IMR-90 (cell line): ENCODE measurements at regions not wholly inside any gene's neighbourhood (a gene's known extent, or its start where the extent isn't known, plus 50 kb on each side); places are given as distances from the start of the nearest gene placed in this dataset.

ENCODE experiments used
- ATAC-seq: fragments of 200-7000 bp; cut with Tn5 transposase; 2 replicates; pipeline ENCODE4 v1.9.1; 2020; ENCODE audit warnings: low read depth, mild to moderate bottlenecking, moderate library complexity
- BruUV-seq: library from RNA; stranded (reverse); fragments of 400-500 nt; replicated peaks from 2 replicates; lab custom pipeline; 2021; lab: Mats Ljungman, UMichigan
- CTCF ChIA-PET: fragments of 300-600 bp; formaldehyde crosslinking; extraction: SDS; loops from one replicate; lab custom pipeline; 2021; ENCODE audit warnings: antibody characterized with exemption; lab: Yijun Ruan, JAX
- POLR2A ChIA-PET: fragments of 300-600 bp; sonication (Branson Sonifier 250); formaldehyde crosslinking; loops from one replicate; lab custom pipeline; 2022; ENCODE audit warnings: antibody characterized with exemption; ENCODE audit not compliant: unreplicated experiment; lab: Charles Lee
- DNase-seq: peaks from one replicate; pipeline ENCODE4 v3.0.0; 2013
- H2AFZ ChIP-seq: replicated peaks from 2 replicates; pipeline ENCODE3; 2013; ENCODE audit warnings: low read length, mild to moderate bottlenecking; ENCODE audit not compliant: poor library complexity
- H2AK5ac ChIP-seq: 2 replicates; pipeline ENCODE4 v1.6.1; 2013; ENCODE audit warnings: low read depth, low read length, inconsistent platforms
- H2AK9ac ChIP-seq: replicated peaks from 2 replicates; pipeline ENCODE3; 2013; ENCODE audit warnings: mild to moderate bottlenecking, low read depth, low read length, moderate library complexity; ENCODE audit not compliant: poor library complexity
- H2BK120ac ChIP-seq: 2 replicates; pipeline ENCODE4 v1.6.1; 2013; ENCODE audit warnings: low read depth, low read length, inconsistent platforms
- H2BK15ac ChIP-seq: 3 replicates; pipeline ENCODE4 v1.6.1; 2013; ENCODE audit warnings: low read depth, low read length, inconsistent platforms
- H2BK20ac ChIP-seq: 2 replicates; pipeline ENCODE4 v1.6.1; 2013; ENCODE audit warnings: low read depth, mild to moderate bottlenecking, inconsistent platforms, low read length, moderate library complexity
- H2BK5ac ChIP-seq: 2 replicates; pipeline ENCODE4 v1.6.1; 2013; ENCODE audit warnings: mild to moderate bottlenecking, low read depth, low read length, inconsistent platforms; ENCODE audit not compliant: poor library complexity, severe bottlenecking
- H3K14ac ChIP-seq: replicated peaks from 2 replicates; pipeline ENCODE4 v1.6.1; 2013; ENCODE audit warnings: low read depth, low read length, inconsistent platforms
- H3K18ac ChIP-seq: 2 replicates; pipeline ENCODE4 v1.6.1; 2013; ENCODE audit warnings: low read depth, low read length, control low read depth
- H3K23ac ChIP-seq: 2 replicates; pipeline ENCODE4 v1.6.1; 2013; ENCODE audit warnings: low read depth, low read length, inconsistent platforms
- H3K27ac ChIP-seq: 2 replicates; pipeline ENCODE4 v1.5.1; 2013; ENCODE audit warnings: mild to moderate bottlenecking, control low read depth, low read length; ENCODE audit not compliant: insufficient read depth
- H3K27me3 ChIP-seq: 2 replicates; pipeline ENCODE4 v1.6.1; 2013; ENCODE audit warnings: low read length; ENCODE audit not compliant: control insufficient read depth, insufficient read depth
- H3K36me3 ChIP-seq: 2 replicates; pipeline ENCODE4 v1.6.1; 2013; ENCODE audit warnings: low read length, mixed read lengths; ENCODE audit not compliant: control insufficient read depth, insufficient read depth
- H3K4ac ChIP-seq: 2 replicates; pipeline ENCODE4 v1.6.1; 2013; ENCODE audit warnings: low read depth, low read length, inconsistent platforms
- H3K4me1 ChIP-seq: 2 replicates; pipeline ENCODE4 v1.6.1; 2013; ENCODE audit warnings: low read length, mixed read lengths; ENCODE audit not compliant: control insufficient read depth, insufficient read depth
- H3K4me2 ChIP-seq: 2 replicates; pipeline ENCODE4 v1.6.1; 2013; ENCODE audit warnings: low read depth, mild to moderate bottlenecking, control low read depth, low read length, moderate library complexity
- H3K4me3 ChIP-seq: 2 replicates; pipeline ENCODE4 v1.5.1; 2013; ENCODE audit warnings: low read depth, mild to moderate bottlenecking, control low read depth, low read length, moderate library complexity; ENCODE audit not compliant: insufficient read depth
- H3K56ac ChIP-seq: 2 replicates; pipeline ENCODE4 v1.6.1; 2013; ENCODE audit warnings: low read length, inconsistent platforms; ENCODE audit not compliant: insufficient read depth; ENCODE audit errors: extremely low read depth
- H3K79me1 ChIP-seq, 2 experiments: 2 replicates each; pipeline ENCODE4 v1.6.1; 2013; ENCODE audit warnings: low read length in 2 of 2, inconsistent platforms in 1 of 2, low read depth in 1 of 2
- H3K9ac ChIP-seq: 2 replicates; pipeline ENCODE4 v1.6.1; 2013; ENCODE audit warnings: low read depth, low read length, control low read depth
- H3K9me1 ChIP-seq: 2 replicates; pipeline ENCODE4 v1.6.1; 2013; ENCODE audit warnings: low read length, inconsistent platforms; ENCODE audit not compliant: insufficient read depth
- H3K9me3 ChIP-seq: 2 replicates; pipeline ENCODE4 v1.6.1; 2013; ENCODE audit warnings: low read length; ENCODE audit not compliant: control insufficient read depth, insufficient read depth
- H4K20me1 ChIP-seq: 2 replicates; pipeline ENCODE4 v1.6.1; 2013; ENCODE audit warnings: low read length, inconsistent platforms; ENCODE audit not compliant: insufficient read depth
- H4K5ac ChIP-seq: 2 replicates; pipeline ENCODE4 v1.6.1; 2013; ENCODE audit warnings: mild to moderate bottlenecking, low read depth, low read length, control low read depth
- H4K8ac ChIP-seq, 2 experiments: 2 replicates each; pipeline ENCODE4 v1.6.1; 2013; ENCODE audit warnings: low read depth in 2 of 2, low read length in 2 of 2, control low read depth in 1 of 2, inconsistent platforms in 1 of 2
- H4K91ac ChIP-seq: 2 replicates; pipeline ENCODE4 v1.6.1; 2013; ENCODE audit warnings: low read depth, low read length, inconsistent platforms; ENCODE audit not compliant: insufficient read depth
- BHLHE40 ChIP-seq: fragments of 150-350 bp; IDR thresholded peaks from 2 replicates; pipeline ENCODE4 v1.6.1; 2016; ENCODE audit warnings: mild to moderate bottlenecking, low read depth, low read length
- CEBPB ChIP-seq: IDR thresholded peaks from 2 replicates; pipeline ENCODE4 v1.6.1; 2012; ENCODE audit warnings: low read depth, low read length, improper control_type of control experiment
- CHD1 ChIP-seq: IDR thresholded peaks from 2 replicates; pipeline ENCODE4 v1.6.1; 2012; ENCODE audit warnings: low read depth, low read length, improper control_type of control experiment
- FOS ChIP-seq: fragments of 150-350 bp; IDR thresholded peaks from 2 replicates; pipeline ENCODE4 v1.6.1; 2016; ENCODE audit warnings: low read depth, low read length
- MAFK ChIP-seq: IDR thresholded peaks from 2 replicates; pipeline ENCODE4 v1.6.1; 2012; ENCODE audit warnings: low read depth, low read length, improper control_type of control experiment
- MAZ ChIP-seq: IDR thresholded peaks from 2 replicates; pipeline ENCODE4 v1.6.1; 2012; ENCODE audit warnings: low read depth, mild to moderate bottlenecking, low read length, improper control_type of control experiment, moderate library complexity, borderline replicate concordance
- NFE2L2 ChIP-seq: fragments of 150-350 bp; IDR thresholded peaks from 2 replicates; pipeline ENCODE4 v1.6.1; 2016; ENCODE audit warnings: low read depth, mild to moderate bottlenecking, low read length
- POLR2A ChIP-seq: IDR thresholded peaks from 2 replicates; pipeline ENCODE4 v1.6.1; 2012; ENCODE audit warnings: mild to moderate bottlenecking, low read depth, low read length
- RCOR1 ChIP-seq: IDR thresholded peaks from 2 replicates; pipeline ENCODE4 v1.6.1; 2012; ENCODE audit warnings: mild to moderate bottlenecking, low read length, improper control_type of control experiment; ENCODE audit not compliant: insufficient replicate concordance
- SMC3 ChIP-seq: fragments of 150-350 bp; IDR thresholded peaks from 2 replicates; pipeline ENCODE4 v1.6.1; 2016; ENCODE audit warnings: low read depth, mild to moderate bottlenecking, antibody characterized with exemption, low read length, moderate library complexity
- WGBS, 2 experiments: methylation state at CpG; one replicate each; pipeline versions ENCODE4 v1.1.5 to v1.1.7; 2013; ENCODE audit warnings: missing lambda C conversion rate in 2 of 2; ENCODE audit not compliant: insufficient read length in 1 of 2; ENCODE audit errors: extremely low coverage in 2 of 2; 5-methylcytosine and 5-hydroxymethylcytosine counted together
- dilution Hi-C: fragments of 300-500 bp; cut with HindIII; formaldehyde crosslinking; loops from one replicate; pipeline ENCODE4 v1.14.3; 2018; ENCODE audit warnings: low sequenced_read_pairs; ENCODE audit not compliant: unreplicated experiment
- in situ Hi-C: fragments of 300-500 bp; cut with MboI; formaldehyde crosslinking; loops from 3 replicates; pipeline ENCODE4 v1.14.3; 2019; ENCODE audit warnings: low sequenced_read_pairs, inconsistent platforms, mixed read lengths
- intact Hi-C: fragments of 100-400 bp; cut with micrococcal nuclease; formaldehyde crosslinking; loops from 2 replicates; pipeline ENCODE4 v1.10.0; 2022
- TF ChIP-seq, protein P1 (sequence below): fragments of 150-350 bp; IDR thresholded peaks from 2 replicates; pipeline ENCODE4 v1.6.1; 2017; ENCODE audit warnings: mild to moderate bottlenecking, antibody characterized with exemption, low read length, low read depth
- TF ChIP-seq, protein P2 (sequence below): fragments of 150-350 bp; IDR thresholded peaks from 2 replicates; pipeline ENCODE4 v1.6.1; 2016; ENCODE audit warnings: low read depth, mild to moderate bottlenecking, low read length, moderate library complexity, borderline replicate concordance

GRCh38 chr6:142681099-142681498 is 263.9 kb downstream of the HIVEP2 start:
- H4K8ac ChIP-seq = no peak overlapping the region
- H2AK9ac ChIP-seq = no peak overlapping the region
- no peak overlapping the region for H2AK5ac ChIP-seq
- no peak overlapping the region for H4K91ac ChIP-seq
- ChIA-PET POLR2A (no interaction called here), CTCF (no interaction called here)
- intact Hi-C loops = no loop called here
- H2BK120ac ChIP-seq = no peak overlapping the region
- ATAC-seq (no peak), DNase-seq (no peak)
- H3K9me1 ChIP-seq = no peaks in the 10 kb centered on the region
- no peak overlapping the region for H3K18ac ChIP-seq
- no peak overlapping the region for H2BK5ac ChIP-seq
- H2BK20ac ChIP-seq = no peak overlapping the region
- no peaks in the 10 kb centered on the region; the same call in 1 of the 2 replicates for H3K9me3 ChIP-seq
- 80% methylated on average over 1 of the region's 5 CpGs; no CpG with 5 or more reads in 1 of the 2 experiments for WGBS, 2 experiments
- in situ Hi-C loops = loop anchor here (25.0 kb wide), 1 partner anchor 1331 kb away; the partner anchor contains the start of gene PLAGL1
- H3K4me2 ChIP-seq = no peak overlapping the region
- no peaks in the 10 kb centered on the region for H4K20me1 ChIP-seq
- H3K79me1 ChIP-seq = no peaks in the 10 kb centered on the region
- no peaks in the 10 kb centered on the region for H3K36me3 ChIP-seq
- no peak overlapping the region for H3K4me3 ChIP-seq
- no peak overlapping the region for H2AFZ ChIP-seq
- no peak overlapping the region for H3K23ac ChIP-seq
- no peak overlapping the region for H3K4ac ChIP-seq
- no peaks in the 10 kb centered on the region for H3K4me1 ChIP-seq
- no peak for TF ChIP-seq MAZ
- TF ChIP-seq FOS = no peak
- TF ChIP-seq CHD1 = no peak
- TF ChIP-seq CEBPB = no peak
- no peak for TF ChIP-seq BHLHE40
- TF ChIP-seq, protein P1, sequence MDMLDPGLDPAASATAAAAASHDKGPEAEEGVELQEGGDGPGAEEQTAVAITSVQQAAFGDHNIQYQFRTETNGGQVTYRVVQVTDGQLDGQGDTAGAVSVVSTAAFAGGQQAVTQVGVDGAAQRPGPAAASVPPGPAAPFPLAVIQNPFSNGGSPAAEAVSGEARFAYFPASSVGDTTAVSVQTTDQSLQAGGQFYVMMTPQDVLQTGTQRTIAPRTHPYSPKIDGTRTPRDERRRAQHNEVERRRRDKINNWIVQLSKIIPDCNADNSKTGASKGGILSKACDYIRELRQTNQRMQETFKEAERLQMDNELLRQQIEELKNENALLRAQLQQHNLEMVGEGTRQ = no peak
- TF ChIP-seq, protein P2, sequence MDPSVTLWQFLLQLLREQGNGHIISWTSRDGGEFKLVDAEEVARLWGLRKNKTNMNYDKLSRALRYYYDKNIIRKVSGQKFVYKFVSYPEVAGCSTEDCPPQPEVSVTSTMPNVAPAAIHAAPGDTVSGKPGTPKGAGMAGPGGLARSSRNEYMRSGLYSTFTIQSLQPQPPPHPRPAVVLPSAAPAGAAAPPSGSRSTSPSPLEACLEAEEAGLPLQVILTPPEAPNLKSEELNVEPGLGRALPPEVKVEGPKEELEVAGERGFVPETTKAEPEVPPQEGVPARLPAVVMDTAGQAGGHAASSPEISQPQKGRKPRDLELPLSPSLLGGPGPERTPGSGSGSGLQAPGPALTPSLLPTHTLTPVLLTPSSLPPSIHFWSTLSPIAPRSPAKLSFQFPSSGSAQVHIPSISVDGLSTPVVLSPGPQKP = no peak
- no peak for TF ChIP-seq SMC3
- no peak for TF ChIP-seq MAFK
- TF ChIP-seq NFE2L2 = no peak
- no peak for TF ChIP-seq POLR2A
- TF ChIP-seq RCOR1 = no peak
- dilution Hi-C loops = no loop called here
- no peak overlapping the region for H3K56ac ChIP-seq
- H3K27ac ChIP-seq = no peak overlapping the region
- H4K5ac ChIP-seq = no peak overlapping the region
- BruUV-seq = no TSS peak
- peaks cover 39% of the 10 kb centered on the region for H3K27me3 ChIP-seq
- no peak overlapping the region for H3K14ac ChIP-seq
- H3K9ac ChIP-seq = no peak overlapping the region
- H2BK15ac ChIP-seq = no peak overlapping the region
